SW480 (cell line): ENCODE measurements at regions not wholly inside any gene's neighbourhood (a gene's known extent, or its start where the extent isn't known, plus 50 kb on each side); places are given as distances from the start of the nearest gene placed in this dataset.

Experiments used
- DNase-seq: peaks from one replicate; pipeline ENCODE4 v3.0.0-alpha.2; 2016; ENCODE audit warnings: low spot score

- DNase-seq = no peak
Observed at GRCh38 chr12:54711669-54712068, 63.5 kb upstream of the DCD start.

GRCh38 chr12:54708826-54709225 lies 60.7 kb upstream of the DCD start:
- no peak for DNase-seq

GRCh38 chr12:54704202-54704601 lies 56.0 kb upstream of the DCD start:
- DNase-seq = no peak

- DNase-seq = peak; percentile 49
Observed at GRCh38 chr12:54701940-54702592, 53.9 kb upstream of the DCD start.

- no peak for DNase-seq
Observed at GRCh38 chr12:54700849-54701248, 52.7 kb upstream of the DCD start.

GRCh38 chr12:54700301-54700700 lies 52.1 kb upstream of the DCD start:
- DNase-seq = no peak
